DND-41 (cell line): ENCODE measurements at regions not wholly inside any gene's neighbourhood (a gene's known extent, or its start where the extent isn't known, plus 50 kb on each side); places are given as distances from the start of the nearest gene placed in this dataset.

Experiments used
- ATAC-seq: fragments of 200-7000 bp; cut with Tn5 transposase; 3 replicates; pipeline ENCODE4 v1.9.1; 2021; ENCODE audit warnings: low read depth; ENCODE audit not compliant: insufficient read depth
- DNase-seq: peaks from one replicate; pipeline ENCODE4 v3.0.0-alpha.2; 2020
- H2AFZ ChIP-seq: 2 replicates; pipeline ENCODE4 v1.6.0; 2012; ENCODE audit warnings: low read depth, low read length
- H3K27ac ChIP-seq: 2 replicates; pipeline ENCODE4 v1.5.1; 2012; ENCODE audit warnings: low read length, inconsistent platforms
- H3K27me3 ChIP-seq: fragments of 200-600 bp; sonication (generic); 2 replicates; pipeline ENCODE4 v1.6.0; 2012; ENCODE audit warnings: low read length, mild to moderate bottlenecking, inconsistent platforms; ENCODE audit not compliant: insufficient read depth, poor library complexity
- H3K36me3 ChIP-seq: 2 replicates; pipeline ENCODE4 v1.5.1; 2012; ENCODE audit warnings: low read length, inconsistent platforms; ENCODE audit not compliant: insufficient read depth
- H3K4me1 ChIP-seq: 2 replicates; pipeline ENCODE4 v1.5.1; 2012; ENCODE audit warnings: mild to moderate bottlenecking, low read length; ENCODE audit not compliant: insufficient read depth
- H3K4me2 ChIP-seq: 2 replicates; pipeline ENCODE4 v1.6.0; 2012; ENCODE audit warnings: mild to moderate bottlenecking, moderate library complexity, low read length, inconsistent platforms; ENCODE audit not compliant: insufficient read depth
- H3K4me3 ChIP-seq, 2 experiments: fragments of 200-600 bp in 1 of 2; shearing (Covaris generic) in 1 of 2; 2 replicates each; pipeline ENCODE4 v1.5.1; 2012 to 2016; ENCODE audit warnings: inconsistent platforms in 2 of 2, low read length in 2 of 2, mild to moderate bottlenecking in 2 of 2, low read depth in 1 of 2, moderate library complexity in 1 of 2
- H3K79me2 ChIP-seq: 2 replicates; pipeline ENCODE4 v1.6.0; 2012; ENCODE audit warnings: low read length, inconsistent platforms; ENCODE audit not compliant: insufficient read depth
- H3K9ac ChIP-seq: 2 replicates; pipeline ENCODE4 v1.6.0; 2012; ENCODE audit warnings: low read depth, mild to moderate bottlenecking, inconsistent platforms, low read length, moderate library complexity
- H3K9me3 ChIP-seq: 2 replicates; pipeline ENCODE4 v1.5.1; 2012; ENCODE audit warnings: low read length, moderate library complexity, mild to moderate bottlenecking, inconsistent platforms; ENCODE audit not compliant: insufficient read depth, severe bottlenecking
- H4K20me1 ChIP-seq: 2 replicates; pipeline ENCODE4 v1.6.0; 2012; ENCODE audit warnings: low read length; ENCODE audit not compliant: insufficient read depth
- CTCF ChIP-seq: IDR thresholded peaks from 2 replicates; pipeline ENCODE4 v1.5.1; 2012; ENCODE audit warnings: borderline replicate concordance, low read length, moderate library complexity, mild to moderate bottlenecking; ENCODE audit not compliant: poor library complexity, severe bottlenecking; ENCODE audit errors: extremely low read depth
- EZH2 ChIP-seq: IDR thresholded peaks from 3 replicates; pipeline ENCODE4 v1.6.1; 2012; ENCODE audit warnings: borderline replicate concordance, low read depth, mild to moderate bottlenecking, moderate library complexity, low read length, inconsistent platforms; ENCODE audit not compliant: severe bottlenecking

DNA sequence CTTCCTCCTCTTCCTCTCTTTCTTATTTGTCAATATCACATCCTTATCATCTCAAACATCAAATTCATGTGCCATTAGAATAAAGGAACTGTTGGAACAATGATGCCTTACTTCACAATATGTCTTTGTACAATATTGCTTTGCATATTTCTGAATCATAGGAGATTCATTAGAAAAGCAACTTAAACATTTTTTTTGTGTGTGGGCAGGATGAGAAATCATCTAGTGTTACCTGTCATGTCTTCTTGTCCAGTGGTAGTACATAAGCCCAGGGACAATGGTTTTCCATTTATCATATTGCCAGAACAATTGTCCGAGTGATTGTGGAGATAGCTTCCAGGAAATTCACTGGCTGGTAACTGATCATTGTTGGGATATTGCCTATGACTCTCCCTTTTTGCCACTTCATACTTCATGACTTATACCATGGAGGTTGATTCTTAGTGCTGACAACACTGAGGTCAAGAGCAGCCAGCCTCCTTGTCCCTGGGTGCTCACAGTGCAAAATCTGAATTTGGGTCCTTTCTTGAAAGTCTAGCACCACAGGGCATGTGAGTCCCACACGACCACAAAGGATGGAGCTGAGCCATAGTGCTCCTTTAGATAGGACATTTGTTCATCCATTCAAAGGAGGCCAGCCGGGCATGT is 215.0 kb downstream of the MDFIC start:
- TF ChIP-seq EZH2, result no peak
- TF ChIP-seq CTCF, result no peak
- Histone ChIP-seq H3K9ac (no peak overlapping the region), H3K4me1 (peaks cover 17% of the 10 kb centered on the region), H2AFZ (no peak overlapping the region), H3K4me2 (no peak overlapping the region), H3K27me3 (no peaks in the 10 kb centered on the region), H3K36me3 (no peaks in the 10 kb centered on the region), H4K20me1 (no peaks in the 10 kb centered on the region), H3K79me2 (no peaks in the 10 kb centered on the region), H3K4me3 (no peak overlapping the region), H3K27ac (no peak overlapping the region; the same call in 1 of the 2 replicates), H3K9me3 (no peaks in the 10 kb centered on the region)
- ATAC-seq, result no peak
- no peak for DNase-seq

DNA sequence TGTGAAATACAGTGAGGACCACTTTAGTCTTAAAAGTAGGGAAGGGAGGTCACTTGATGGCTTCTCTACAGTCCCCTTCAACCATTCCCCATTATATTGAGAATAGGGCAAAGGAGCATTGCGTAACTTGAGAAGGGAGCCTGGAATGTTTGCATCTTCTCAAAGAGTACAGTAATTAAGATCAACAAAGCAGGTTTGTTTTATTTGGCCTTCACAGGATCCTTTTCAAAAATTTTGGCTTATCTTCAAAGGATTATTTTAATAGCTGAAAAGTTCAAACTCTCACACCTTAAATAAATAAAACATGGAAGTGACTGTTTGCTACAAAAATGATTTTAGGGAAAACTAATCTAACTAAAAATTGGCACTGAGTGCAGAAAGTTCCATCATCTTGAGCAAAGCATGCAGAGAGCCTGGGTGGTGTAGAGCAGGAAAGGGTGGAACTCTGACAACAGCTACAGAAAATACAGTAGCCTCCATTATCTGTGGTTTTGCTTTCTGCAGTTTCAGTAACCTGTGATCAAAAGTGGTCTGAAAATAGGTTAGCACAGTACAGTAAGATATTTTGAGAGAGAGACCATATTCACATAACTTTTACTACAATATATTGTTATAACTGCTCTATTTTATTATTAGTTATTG is 214.0 kb downstream of the MDFIC start:
- Histone ChIP-seq H3K4me3 (no peak overlapping the region), H2AFZ (peak overlapping the region; percentile 36; the same call in 1 of the 2 replicates), H3K79me2 (no peaks in the 10 kb centered on the region), H4K20me1 (no peaks in the 10 kb centered on the region), H3K9me3 (no peaks in the 10 kb centered on the region), H3K27me3 (no peaks in the 10 kb centered on the region), H3K4me2 (no peak overlapping the region), H3K27ac (peak overlapping the region; percentile 19; the same call in 1 of the 2 replicates), H3K36me3 (no peaks in the 10 kb centered on the region), H3K9ac (no peak overlapping the region), H3K4me1 (peaks cover 17% of the 10 kb centered on the region)
- DNase-seq, result no peak
- TF ChIP-seq EZH2 (no peak), CTCF (no peak)
- peak; percentile 92 for ATAC-seq

- H3K79me2 ChIP-seq, result no peaks in the 10 kb centered on the region
- no peak overlapping the region for H2AFZ ChIP-seq
- H3K9me3 ChIP-seq, result no peaks in the 10 kb centered on the region
- H3K27me3 ChIP-seq, result no peaks in the 10 kb centered on the region
- no peak overlapping the region for H3K4me3 ChIP-seq
- no peak for DNase-seq
- no peak overlapping the region for H3K27ac ChIP-seq
- ATAC-seq, result no peak
- H3K9ac ChIP-seq, result no peak overlapping the region
- no peak overlapping the region for H3K4me2 ChIP-seq
- no peaks in the 10 kb centered on the region for H3K36me3 ChIP-seq
- no peaks in the 10 kb centered on the region for H4K20me1 ChIP-seq
- peaks cover 17% of the 10 kb centered on the region for H3K4me1 ChIP-seq
- no peak for TF ChIP-seq EZH2
- TF ChIP-seq CTCF, result no peak
These were observed 213.3 kb downstream of the MDFIC start for GRCh38 chr7:115135146-115135545.
